ENCODE measurements at regions not wholly inside any gene's neighbourhood (a gene's known extent, or its start where the extent isn't known, plus 50 kb on each side); places are given as distances from the start of the nearest gene placed in this dataset.

GRCh38 chr1:36652011-36652410 lies 169.3 kb upstream of the CSF3R start:
- TF ChIP-seq CTCF (IDR thresholded peaks at IDR 0.05) (no peak), POLR2A (IDR thresholded peaks at IDR 0.05) (no peak)

Measured in heart left ventricle (tissue), 13 donors.